GM12891 (cell line): ENCODE measurements at regions not wholly inside any gene's neighbourhood (a gene's known extent, or its start where the extent isn't known, plus 50 kb on each side); places are given as distances from the start of the nearest gene placed in this dataset.

Experiments
- POLR2A ChIP-seq: IDR thresholded peaks from 2 replicates; pipeline ENCODE4 v1.6.1; 2011; ENCODE audit warnings: low read depth, low read length, control low read depth
- POLR2AphosphoS5 ChIP-seq: IDR thresholded peaks from 2 replicates; pipeline ENCODE4 v1.6.1; 2011; ENCODE audit warnings: low read depth, low read length, control low read depth
- TAF1 ChIP-seq: IDR thresholded peaks from 2 replicates; pipeline ENCODE4 v1.6.1; 2011; ENCODE audit warnings: low read depth, low read length, control low read depth

- TF ChIP-seq POLR2A = no peak
- TF ChIP-seq TAF1 = no peak
- TF ChIP-seq POLR2AphosphoS5 = no peak
Observed at GRCh38 chr5:85096421-85096820, 711.7 kb upstream of the EDIL3 start.
